GM12892 (cell line): ENCODE measurements at regions not wholly inside any gene's neighbourhood (a gene's known extent, or its start where the extent isn't known, plus 50 kb on each side); places are given as distances from the start of the nearest gene placed in this dataset.

ENCODE experiments used
- POLR2A ChIP-seq: IDR thresholded peaks from 2 replicates; pipeline ENCODE4 v1.6.1; 2011; ENCODE audit warnings: low read depth, low read length, control low read depth
- POLR2AphosphoS5 ChIP-seq: IDR thresholded peaks from 2 replicates; pipeline ENCODE4 v1.6.1; 2011; ENCODE audit warnings: low read depth, low read length, control low read depth
- TAF1 ChIP-seq: IDR thresholded peaks from 2 replicates; pipeline ENCODE4 v1.6.1; 2011; ENCODE audit warnings: low read depth, mild to moderate bottlenecking, control low read depth, low read length, borderline replicate concordance

DNA sequence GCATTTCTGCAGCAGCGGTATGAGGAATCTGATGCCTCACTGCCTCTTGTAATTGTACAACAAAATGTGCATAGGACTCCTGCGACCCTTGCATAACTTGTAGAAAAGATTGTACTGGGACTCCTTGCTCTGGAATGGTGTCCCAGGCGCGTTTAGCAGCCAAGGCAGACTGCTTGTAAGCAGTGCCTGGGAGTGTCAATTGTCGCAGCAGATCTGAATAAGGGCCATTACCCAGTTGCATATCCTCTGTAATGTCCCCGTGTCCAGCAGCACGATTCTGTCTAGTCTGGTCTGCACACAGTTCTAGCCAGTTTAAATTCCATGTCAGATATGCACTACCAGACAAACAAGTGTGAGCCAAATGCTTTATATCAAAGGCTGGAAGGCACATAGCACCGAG lies 70.7 kb upstream of the BTN3A2 start:
- TF ChIP-seq POLR2A (no peak), POLR2AphosphoS5 (no peak), TAF1 (no peak)
